A673 (cell line): ENCODE measurements at regions not wholly inside any gene's neighbourhood (a gene's known extent, or its start where the extent isn't known, plus 50 kb on each side); places are given as distances from the start of the nearest gene placed in this dataset.

Source experiments
- BruUV-seq: library from RNA; stranded (reverse); fragments of 400-500 nt; replicated peaks from 2 replicates; lab custom pipeline; 2021; lab: Mats Ljungman, UMichigan
- CTCF ChIA-PET: fragments of 300-600 bp; sonication (Branson Sonifier 250); formaldehyde crosslinking; loops from one replicate; lab custom pipeline; 2022; ENCODE audit warnings: antibody characterized with exemption; lab: Charles Lee
- POLR2A ChIA-PET: fragments of 300-600 bp; sonication (Branson Sonifier 250); formaldehyde crosslinking; loops from one replicate; lab custom pipeline; 2022; ENCODE audit warnings: antibody characterized with exemption; ENCODE audit not compliant: low non-redundant PET; lab: Charles Lee
- DNase-seq: peaks from one replicate; pipeline ENCODE4 v3.0.0-alpha.2; 2015; ENCODE audit warnings: low spot score
- H3K27ac ChIP-seq: fragments of 200-600 bp; sonication (generic); 2 replicates; pipeline ENCODE4 v1.5.1; 2016; ENCODE audit warnings: mixed run types, low read depth, mild to moderate bottlenecking, mixed read lengths, antibody characterized with exemption, low read length; ENCODE audit not compliant: poor library complexity, severe bottlenecking
- H3K27me3 ChIP-seq: fragments of 200-600 bp; sonication (generic); replicated peaks from 2 replicates; pipeline ENCODE4 v1.6.1; 2017; ENCODE audit warnings: mixed run types, low read depth, mild to moderate bottlenecking, mixed read lengths, antibody characterized with exemption, low read length; ENCODE audit not compliant: insufficient read depth, poor library complexity
- H3K36me3 ChIP-seq: fragments of 200-600 bp; sonication (generic); 2 replicates; pipeline ENCODE4 v1.6.1; 2016; ENCODE audit warnings: mixed run types, mild to moderate bottlenecking, mixed read lengths, antibody characterized with exemption, low read length; ENCODE audit not compliant: insufficient read depth, poor library complexity, severe bottlenecking
- H3K4me1 ChIP-seq: fragments of 200-600 bp; sonication (generic); 2 replicates; pipeline ENCODE4 v1.6.1; 2017; ENCODE audit warnings: mixed run types, mild to moderate bottlenecking, mixed read lengths, antibody characterized with exemption, low read length; ENCODE audit not compliant: insufficient read depth, poor library complexity, severe bottlenecking
- H3K4me3 ChIP-seq: fragments of 200-600 bp; sonication (generic); 2 replicates; pipeline ENCODE4 v1.5.1; 2016; ENCODE audit warnings: low read depth, mixed run types, mild to moderate bottlenecking, mixed read lengths, low read length; ENCODE audit not compliant: poor library complexity, severe bottlenecking
- H3K9me3 ChIP-seq: fragments of 200-600 bp; sonication (generic); 2 replicates; pipeline ENCODE4 v1.6.1; 2016; ENCODE audit warnings: mixed run types, low read depth, mild to moderate bottlenecking, mixed read lengths, antibody characterized with exemption, low read length; ENCODE audit not compliant: poor library complexity, severe bottlenecking
- CTCF ChIP-seq: fragments of 300-800, 200-600 bp; sonication (generic); conservative IDR thresholded peaks from 2 replicates; pipeline ENCODE4 v1.5.1; 2017; ENCODE audit warnings: low read depth, mild to moderate bottlenecking, antibody characterized with exemption, low read length, moderate library complexity, mixed read lengths
- EZH2 ChIP-seq: fragments of 200-600 bp; sonication (generic); IDR thresholded peaks from 2 replicates; pipeline ENCODE4 v1.6.1; 2017; ENCODE audit warnings: borderline replicate concordance, low read depth, mild to moderate bottlenecking, mixed read lengths, antibody characterized with exemption, low read length; ENCODE audit not compliant: poor library complexity, severe bottlenecking
- intact Hi-C: fragments of 100-400 bp; cut with micrococcal nuclease; formaldehyde crosslinking; loops from one replicate; pipeline ENCODE4 v1.10.0; 2022; ENCODE audit not compliant: unreplicated experiment

- POLR2A ChIA-PET: no interaction called here
- Histone ChIP-seq H3K27me3 (no peaks in the 10 kb centered on the region), H3K27ac (no peak overlapping the region), H3K9me3 (peaks cover 9% of the 10 kb centered on the region), H3K4me1 (no peaks in the 10 kb centered on the region), H3K4me3 (no peak overlapping the region), H3K36me3 (no peaks in the 10 kb centered on the region)
- DNase-seq: no peak
- BruUV-seq: no TSS peak
- TF ChIP-seq CTCF: no peak
- TF ChIP-seq EZH2: no peak
- CTCF ChIA-PET: no interaction called here
- intact Hi-C loops: no loop called here
Measured at GRCh38 chr5:27535031-27535557, 496.7 kb upstream of the CDH9 start.

DNA sequence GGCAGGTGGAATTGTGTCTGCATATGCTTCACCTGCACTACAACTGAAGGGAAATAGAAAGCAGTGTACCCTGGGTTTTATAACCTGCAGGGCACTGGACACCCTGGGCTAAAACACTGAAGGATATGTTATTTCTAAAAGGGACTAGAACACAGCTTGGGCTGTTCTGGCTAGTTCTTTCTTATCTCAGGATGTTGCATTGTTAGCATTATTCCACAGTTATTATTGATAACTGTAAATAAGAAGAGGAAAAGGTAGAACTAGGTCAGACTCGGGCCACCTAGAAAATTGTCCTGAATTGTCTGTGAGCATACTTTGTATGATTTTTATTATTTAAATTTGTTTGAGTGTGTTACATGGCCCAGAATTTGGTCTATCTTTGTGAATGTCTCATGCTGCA lies 493.9 kb upstream of the CDH9 start:
- Histone ChIP-seq H3K4me3 (no peak overlapping the region), H3K27ac (no peak overlapping the region), H3K4me1 (no peaks in the 10 kb centered on the region), H3K27me3 (no peaks in the 10 kb centered on the region), H3K9me3 (peaks cover 4% of the 10 kb centered on the region), H3K36me3 (no peaks in the 10 kb centered on the region)
- no peak for DNase-seq
- no TSS peak for BruUV-seq
- ChIA-PET CTCF (no interaction called here), POLR2A (no interaction called here)
- TF ChIP-seq EZH2: no peak
- TF ChIP-seq CTCF: no peak
- intact Hi-C loops: no loop called here

GRCh38 chr5:27524515-27524914 lies 486.1 kb upstream of the CDH9 start:
- ChIA-PET CTCF (no interaction called here), POLR2A (no interaction called here)
- BruUV-seq: no TSS peak
- intact Hi-C loops: no loop called here
- Histone ChIP-seq H3K4me1 (no peaks in the 10 kb centered on the region), H3K36me3 (no peaks in the 10 kb centered on the region), H3K27me3 (no peaks in the 10 kb centered on the region), H3K9me3 (no peaks in the 10 kb centered on the region), H3K4me3 (no peak overlapping the region), H3K27ac (no peak overlapping the region)
- no peak for DNase-seq
- TF ChIP-seq EZH2: no peak
- TF ChIP-seq CTCF: no peak
